Motor neuron (in vitro differentiated cells): ENCODE measurements at regions not wholly inside any gene's neighbourhood (a gene's known extent, or its start where the extent isn't known, plus 50 kb on each side); places are given as distances from the start of the nearest gene placed in this dataset.

ENCODE experiments used
- ATAC-seq, 8 experiments: fragments of 200-7000 bp; cut with Tn5 transposase; replicated peaks in 6 of 8; 2 replicates each; pipeline ENCODE4 v1.8.0; 2021; ENCODE audit warnings: mild to moderate bottlenecking in 8 of 8, moderate library complexity in 8 of 8
- H3K27ac ChIP-seq, 2 donors: fragments of 250-450 bp; sonication (Bioruptor Pico); 2 replicates each; pipeline ENCODE4 v1.9.0; 2021; ENCODE audit warnings: antibody characterized with exemption in 2 of 2, mild to moderate bottlenecking in 2 of 2, moderate library complexity in 1 of 2
- H3K4me1 ChIP-seq, 2 donors: fragments of 250-450 bp; sonication (Bioruptor Pico); replicated peaks in 1 of 2; 2 replicates each; pipeline ENCODE4 v1.6.1; 2021; ENCODE audit warnings: antibody characterized with exemption in 2 of 2, mild to moderate bottlenecking in 2 of 2, moderate library complexity in 1 of 2
- H3K4me3 ChIP-seq, 5 donors: fragments of 250-450 bp; sonication (Bioruptor Pico); 2 replicates each; pipeline ENCODE4 v1.9.0; 2021; ENCODE audit warnings: antibody characterized with exemption in 5 of 5, mild to moderate bottlenecking in 5 of 5, moderate library complexity in 4 of 5
- WGBS, 10 experiments: fragments of 450-650 bp; shearing (Covaris generic); methylation state at CpG; one replicate each; pipeline ENCODE4 v1.0.0; 2022; 5-methylcytosine and 5-hydroxymethylcytosine counted together
- in situ Hi-C, 9 experiments: fragments of 400-800 bp; cut with MboI; loops; one replicate each; pipeline ENCODE4 v1.15.0; 2021; ENCODE audit warnings: low sequenced_read_pairs in 9 of 9, low pct_unique_long_range_greater_than_20kb in 2 of 9; ENCODE audit not compliant: unreplicated experiment in 9 of 9

DNA sequence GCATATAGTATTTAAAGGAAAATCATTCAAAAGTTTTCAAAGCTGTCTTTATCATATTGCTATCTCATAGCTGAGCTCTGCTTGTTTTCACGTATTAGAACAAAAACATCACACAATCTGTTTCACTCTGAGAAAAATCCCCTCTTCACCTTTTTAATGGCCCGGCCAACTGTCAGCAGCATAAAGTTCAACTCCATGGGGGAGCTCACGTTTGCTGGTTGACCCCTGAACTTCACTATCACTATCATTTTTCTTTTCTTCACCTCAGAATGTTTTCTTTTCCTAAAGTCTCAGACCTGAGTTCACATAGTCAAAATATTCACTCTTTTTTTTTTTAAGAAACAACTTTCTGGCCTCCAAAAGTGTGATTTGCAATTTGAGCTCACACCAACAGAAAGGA lies 374.4 kb upstream of the MARCKS start:
- in situ Hi-C loops, result loop anchor here in 1 of 9 experiments (25.0 kb wide), 1 partner anchor 380 kb away; the partner anchor contains the start of gene MARCKS
- Histone ChIP-seq H3K27ac (no peak overlapping the region), H3K4me3 (no peak overlapping the region), H3K4me1 (no peaks in the 10 kb centered on the region)
- ATAC-seq, result no peak
- 43 to 96% (median 83%) methylated on average over 1 to 3 of the region's 3 CpGs for WGBS, 10 experiments

DNA sequence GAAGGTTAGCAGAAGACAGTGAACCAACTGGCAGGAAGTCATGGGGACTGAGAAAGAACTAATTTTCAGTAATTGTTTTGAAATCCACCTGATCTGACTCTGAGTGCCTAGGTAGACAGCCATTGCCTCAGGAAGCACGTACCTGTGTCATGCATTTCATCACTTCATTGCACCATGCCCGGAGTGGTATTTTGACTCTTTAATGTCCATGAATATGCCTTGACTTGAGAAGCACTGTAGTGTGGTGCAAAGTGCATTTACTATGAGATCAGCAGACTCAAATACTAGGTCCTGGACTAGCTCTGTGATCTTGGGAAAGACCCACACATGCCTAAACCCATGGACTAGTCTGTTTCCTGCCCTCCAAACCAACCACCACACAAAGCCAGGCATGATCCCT lies 370.9 kb upstream of the MARCKS start:
- no peaks in the 10 kb centered on the region for H3K4me1 ChIP-seq
- no peak overlapping the region for H3K4me3 ChIP-seq
- H3K27ac ChIP-seq, result no peak overlapping the region
- in situ Hi-C loops, result loop anchor here in 1 of 9 experiments (25.0 kb wide), 1 partner anchor 376 kb away; the partner anchor contains the start of gene MARCKS
- no peak for ATAC-seq
- 50 to 87% (median 60%) methylated on average over 1 to 2 of the region's 2 CpGs; no CpG with 5 or more reads in 5 of the 10 experiments for WGBS, 10 experiments

DNA sequence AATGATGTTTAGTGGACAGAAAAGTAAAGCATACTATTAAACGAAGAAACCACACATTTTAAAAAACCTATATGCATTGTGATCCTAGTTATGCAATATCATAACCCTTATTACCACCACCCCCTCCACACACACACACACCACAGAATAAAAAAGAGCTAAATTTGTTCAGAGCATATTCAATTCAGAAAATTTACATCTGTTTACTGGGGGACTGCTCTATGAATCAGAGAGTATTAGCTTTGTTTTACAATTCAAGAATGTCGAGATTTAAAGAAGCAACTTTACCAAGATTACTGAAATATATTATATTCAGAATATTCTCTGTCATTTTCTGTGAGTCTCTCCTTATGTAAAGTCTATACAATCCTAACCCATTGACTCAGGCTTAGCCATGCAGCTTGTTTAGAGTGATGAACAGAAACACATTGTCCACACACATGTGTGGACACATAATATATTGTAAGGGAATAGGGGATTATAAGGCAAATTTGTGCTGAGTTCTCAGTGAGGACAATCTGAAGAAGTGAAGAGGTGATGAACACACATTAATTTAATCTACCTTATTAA lies 369.6 kb upstream of the MARCKS start:
- H3K4me1 ChIP-seq, result no peaks in the 10 kb centered on the region
- WGBS, 10 experiments, result 0 to 100% (median 34%) methylated on average over 1 to 2 of the region's 2 CpGs; no CpG with 5 or more reads in 2 of the 10 experiments
- ATAC-seq, result peak in 4 of 8 experiments; percentile 51 to 96 (median 94)
- in situ Hi-C loops, result loop anchor here in 1 of 9 experiments (25.0 kb wide), 1 partner anchor 375 kb away; the partner anchor contains the start of gene MARCKS
- no peak overlapping the region for H3K27ac ChIP-seq
- H3K4me3 ChIP-seq, result no peak overlapping the region

DNA sequence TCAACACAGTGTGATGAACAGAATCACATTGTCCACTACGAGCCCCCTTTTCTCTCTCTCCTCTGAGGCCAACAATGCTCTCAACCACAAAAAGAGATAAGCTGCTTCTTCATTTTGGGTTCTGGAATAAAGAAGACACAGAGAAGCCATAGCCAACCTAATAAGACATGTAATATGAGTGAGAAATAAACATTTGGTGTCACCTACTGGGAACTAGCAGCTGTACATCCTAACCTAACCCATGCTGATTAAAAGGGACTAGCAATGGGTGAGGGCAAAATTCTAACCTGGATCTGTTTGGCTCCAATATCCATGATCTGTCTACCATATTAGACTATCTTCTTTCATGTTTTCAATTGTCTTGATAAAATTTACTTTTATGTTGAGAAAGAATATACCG lies 369.1 kb upstream of the MARCKS start:
- ATAC-seq, result peak in 2 of 8 experiments; percentile 12 to 38
- in situ Hi-C loops, result loop anchor here in 1 of 9 experiments (25.0 kb wide), 1 partner anchor 374 kb away; the partner anchor contains the start of gene MARCKS
- Histone ChIP-seq H3K27ac (no peak overlapping the region), H3K4me1 (no peaks in the 10 kb centered on the region), H3K4me3 (no peak overlapping the region)
- 80 to 100% (median 92%) methylated on average over 1 to 2 of the region's 2 CpGs; no CpG with 5 or more reads in 2 of the 10 experiments for WGBS, 10 experiments

DNA sequence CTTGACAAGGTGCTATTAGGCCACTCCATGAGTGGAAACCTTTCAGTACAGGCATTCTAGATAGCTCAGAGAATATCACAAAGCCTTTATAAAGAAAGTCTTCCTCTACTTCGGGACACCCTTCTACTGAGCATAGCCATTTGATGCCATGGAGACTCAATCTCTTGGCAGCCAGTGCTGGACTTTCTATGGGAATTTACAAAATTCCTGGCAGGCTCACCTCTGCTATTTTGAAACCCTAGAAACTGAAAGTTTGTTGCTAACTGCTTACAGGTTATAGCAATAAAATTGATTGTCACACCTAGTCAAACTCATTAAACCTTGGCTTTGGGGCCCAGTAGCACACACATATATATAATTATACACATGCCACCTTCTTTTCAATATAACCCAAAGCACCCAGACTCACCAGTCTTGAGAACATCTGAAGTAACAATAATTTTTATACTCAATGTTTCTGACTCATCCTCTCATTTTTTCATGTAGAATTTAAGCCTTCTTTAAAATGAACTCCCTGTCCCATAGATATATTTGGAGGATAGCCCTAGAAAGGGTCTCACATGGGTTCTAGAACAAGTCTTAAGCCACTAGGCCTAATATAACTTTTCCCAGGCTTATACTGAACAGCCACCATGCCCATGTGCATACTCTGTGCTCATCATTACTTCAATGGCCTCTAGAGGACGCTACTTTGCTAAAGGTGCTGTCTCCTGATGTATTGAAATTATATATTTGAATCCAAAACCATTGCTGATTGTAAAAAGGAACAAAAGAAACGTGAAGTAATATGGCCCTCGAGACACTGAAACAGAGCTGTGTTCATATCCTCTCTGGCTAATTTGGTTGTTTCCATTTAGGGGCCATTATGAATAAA lies 368.1 kb upstream of the MARCKS start:
- ATAC-seq, result peak in 1 of 8 experiments; percentile 26
- WGBS, 10 experiments, result 43 to 89% (median 70%) methylated on average over 2 to 4 of the region's 4 CpGs
- Histone ChIP-seq H3K4me3 (no peak overlapping the region), H3K4me1 (no peaks in the 10 kb centered on the region), H3K27ac (no peak overlapping the region)
- in situ Hi-C loops, result loop anchor here in 1 of 9 experiments (25.0 kb wide), 1 partner anchor 373 kb away; the partner anchor contains the start of gene MARCKS

DNA sequence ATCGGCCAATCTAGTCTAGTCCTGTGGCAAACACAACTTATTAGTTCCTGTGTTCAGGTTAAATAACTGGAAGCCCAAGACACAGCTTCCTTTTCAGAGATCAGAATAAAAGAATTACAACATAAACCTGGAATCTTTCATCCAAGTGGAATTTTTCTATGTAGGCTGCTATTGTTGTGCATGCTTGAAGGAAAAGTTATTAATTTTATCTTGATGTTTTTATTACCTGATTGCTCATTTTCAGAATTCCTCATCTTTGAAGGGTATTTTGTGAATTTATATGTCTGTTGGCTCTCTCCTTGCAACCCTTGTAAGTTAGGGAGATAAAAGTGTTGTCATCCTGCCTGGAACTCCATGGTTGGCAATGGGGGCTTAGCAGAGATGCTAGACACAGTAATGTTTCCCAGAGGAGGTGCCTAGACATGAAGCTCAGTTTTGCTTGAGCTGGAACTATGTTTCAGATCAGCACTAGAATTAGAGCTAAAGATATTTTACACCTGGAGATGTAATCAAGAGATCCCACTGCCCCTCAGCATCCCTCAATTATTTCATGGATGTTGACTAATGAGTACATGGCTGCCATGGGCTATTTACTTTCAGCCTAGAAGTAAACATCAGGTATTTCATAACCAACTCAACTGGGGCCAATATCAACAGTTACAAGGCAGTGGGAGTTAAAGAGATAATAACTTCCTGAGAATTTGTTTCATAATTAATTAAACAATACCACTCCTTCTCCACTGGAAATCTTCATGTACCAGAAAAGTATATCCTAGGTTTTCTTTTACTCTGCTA lies 367.0 kb upstream of the MARCKS start:
- 80 to 100% (median 100%) methylated on average over 1 of the region's 1 CpG; no CpG with 5 or more reads in 1 of the 10 experiments for WGBS, 10 experiments
- no peaks in the 10 kb centered on the region for H3K4me1 ChIP-seq
- no peak overlapping the region for H3K4me3 ChIP-seq
- H3K27ac ChIP-seq, result no peak overlapping the region
- in situ Hi-C loops, result loop anchor here in 1 of 9 experiments (25.0 kb wide), 1 partner anchor 372 kb away; the partner anchor contains the start of gene MARCKS
- ATAC-seq, result no peak

DNA sequence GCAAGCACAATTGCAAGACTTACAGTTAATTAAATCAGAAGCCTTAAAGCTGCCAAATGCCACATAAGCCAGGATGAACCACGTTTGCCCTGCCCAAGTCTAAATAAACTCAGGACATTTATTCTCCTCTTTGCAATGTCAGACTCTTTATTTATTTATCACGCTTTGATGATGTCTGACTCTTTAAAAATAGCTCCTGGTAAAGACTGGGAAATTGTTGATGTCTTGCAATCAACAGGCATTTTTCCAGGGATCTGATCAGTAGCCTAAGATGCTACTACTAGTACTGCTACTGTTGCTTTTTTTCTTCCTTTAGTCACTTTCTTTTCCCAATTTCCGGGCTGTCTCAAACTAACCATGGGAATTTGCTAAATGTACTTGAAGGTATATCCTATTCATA lies 365.8 kb upstream of the MARCKS start:
- Histone ChIP-seq H3K4me3 (no peak overlapping the region), H3K4me1 (no peaks in the 10 kb centered on the region), H3K27ac (no peak overlapping the region)
- in situ Hi-C loops, result loop anchor here in 1 of 9 experiments (25.0 kb wide), 1 partner anchor 371 kb away; the partner anchor contains the start of gene MARCKS
- 67 to 100% (median 85%) methylated on average over 1 to 3 of the region's 3 CpGs; no CpG with 5 or more reads in 1 of the 10 experiments for WGBS, 10 experiments
- ATAC-seq, result no peak

DNA sequence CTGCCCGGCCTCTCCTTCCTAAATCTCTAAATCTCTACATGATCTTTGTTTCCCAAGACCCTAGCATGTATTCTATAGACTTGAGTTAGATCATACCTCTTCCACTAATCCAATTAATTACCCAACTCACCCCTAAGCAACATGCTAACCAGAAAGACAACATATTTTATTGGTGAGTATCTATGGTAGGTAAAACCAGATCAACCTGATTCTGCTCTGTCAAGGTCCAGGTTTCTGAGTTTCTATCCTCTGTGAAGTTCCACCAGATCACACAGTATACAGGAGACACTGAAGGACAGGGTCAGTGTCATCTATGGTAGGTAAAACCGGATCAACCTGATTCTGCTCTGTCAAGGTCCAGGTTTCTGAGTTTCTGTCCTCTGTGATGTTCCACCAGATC lies 363.2 kb upstream of the MARCKS start:
- in situ Hi-C loops, result loop anchor here in 1 of 9 experiments (25.0 kb wide), 1 partner anchor 368 kb away; the partner anchor contains the start of gene MARCKS
- Histone ChIP-seq H3K4me3 (no peak overlapping the region), H3K4me1 (no peaks in the 10 kb centered on the region), H3K27ac (no peak overlapping the region)
- ATAC-seq, result no peak
- whole genome bisulfite sequencing, 10 experiments, result 75 to 100% (median 86%) methylated on average over 1 of the region's 2 CpGs; no CpG with 5 or more reads in 5 of the 10 experiments

DNA sequence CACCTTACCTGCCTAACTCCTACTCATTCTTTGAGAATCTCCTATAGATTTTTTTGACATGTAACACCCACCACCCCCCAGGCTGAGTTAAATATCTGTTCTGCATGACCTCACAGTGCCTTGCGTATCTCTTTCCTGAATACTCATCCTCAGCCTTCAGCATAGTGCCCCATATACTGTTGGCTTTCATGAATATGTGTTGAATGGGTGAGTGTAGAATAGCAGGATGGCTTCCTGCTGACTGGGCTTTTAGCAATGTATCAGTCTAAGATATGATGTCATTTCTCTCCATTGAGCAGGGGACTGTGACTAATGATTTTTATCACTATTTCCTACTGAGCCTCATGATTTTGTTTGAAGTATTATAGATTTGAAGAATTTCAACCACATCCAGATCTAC lies 361.6 kb upstream of the MARCKS start:
- H3K4me3 ChIP-seq, result no peak overlapping the region
- no peak overlapping the region for H3K27ac ChIP-seq
- WGBS, 10 experiments, result 50 to 100% (median 100%) methylated on average over 1 of the region's 1 CpG; no CpG with 5 or more reads in 4 of the 10 experiments
- peak in 7 of 8 experiments; percentile 61 to 98 (median 81) for ATAC-seq
- H3K4me1 ChIP-seq, result no peaks in the 10 kb centered on the region
- in situ Hi-C loops, result loop anchor here in 1 of 9 experiments (25.0 kb wide), 1 partner anchor 367 kb away; the partner anchor contains the start of gene MARCKS

DNA sequence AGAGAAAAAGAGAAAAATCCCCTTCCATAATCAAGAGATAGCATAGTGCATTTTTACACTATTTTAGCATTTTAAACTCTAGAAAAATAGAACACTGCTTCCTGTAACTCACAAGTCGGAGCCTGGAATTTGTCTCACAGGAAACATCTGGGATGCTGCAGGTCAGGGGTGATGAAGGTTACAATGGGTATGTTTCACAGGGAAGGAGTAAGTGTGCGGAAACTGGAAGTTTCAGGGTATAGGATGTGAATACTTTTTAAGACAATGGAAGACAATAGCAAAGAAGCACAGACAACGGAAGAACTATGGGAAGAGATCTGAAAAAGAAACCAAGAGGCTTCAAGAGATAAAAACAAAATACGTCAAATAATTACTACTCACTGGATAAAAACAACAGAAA lies 361.0 kb upstream of the MARCKS start:
- Histone ChIP-seq H3K4me3 (no peak overlapping the region), H3K27ac (no peak overlapping the region), H3K4me1 (no peaks in the 10 kb centered on the region)
- in situ Hi-C loops, result loop anchor here in 1 of 9 experiments (25.0 kb wide), 1 partner anchor 366 kb away; the partner anchor contains the start of gene MARCKS
- WGBS, 10 experiments, result 66 to 96% (median 82%) methylated on average over 2 to 4 of the region's 4 CpGs
- no peak for ATAC-seq

DNA sequence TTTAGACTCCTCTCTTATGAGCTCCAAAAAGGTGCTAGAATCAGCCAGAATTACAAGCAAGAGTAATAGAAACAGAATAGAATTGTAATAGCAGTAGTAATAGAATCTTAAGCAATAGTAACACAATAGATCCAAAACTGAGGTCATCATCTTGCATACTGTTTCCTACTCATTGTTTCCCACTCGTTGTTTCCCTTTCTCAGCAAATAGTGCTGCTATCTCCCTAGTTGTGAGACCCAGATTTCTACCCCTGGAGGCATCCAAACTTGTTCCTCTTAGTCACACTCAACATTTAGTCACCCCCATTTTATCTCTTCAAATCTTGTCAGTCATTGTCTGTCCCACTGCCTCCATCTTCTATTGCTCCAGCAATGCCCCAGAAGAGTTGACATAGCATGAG lies 356.9 kb upstream of the MARCKS start:
- no peak for ATAC-seq
- Histone ChIP-seq H3K4me3 (no peak overlapping the region), H3K4me1 (no peaks in the 10 kb centered on the region), H3K27ac (no peak overlapping the region)
- WGBS, 10 experiments, result 9 to 100% (median 67%) methylated on average over 1 of the region's 1 CpG; no CpG with 5 or more reads in 4 of the 10 experiments
- in situ Hi-C loops, result no loop called here

DNA sequence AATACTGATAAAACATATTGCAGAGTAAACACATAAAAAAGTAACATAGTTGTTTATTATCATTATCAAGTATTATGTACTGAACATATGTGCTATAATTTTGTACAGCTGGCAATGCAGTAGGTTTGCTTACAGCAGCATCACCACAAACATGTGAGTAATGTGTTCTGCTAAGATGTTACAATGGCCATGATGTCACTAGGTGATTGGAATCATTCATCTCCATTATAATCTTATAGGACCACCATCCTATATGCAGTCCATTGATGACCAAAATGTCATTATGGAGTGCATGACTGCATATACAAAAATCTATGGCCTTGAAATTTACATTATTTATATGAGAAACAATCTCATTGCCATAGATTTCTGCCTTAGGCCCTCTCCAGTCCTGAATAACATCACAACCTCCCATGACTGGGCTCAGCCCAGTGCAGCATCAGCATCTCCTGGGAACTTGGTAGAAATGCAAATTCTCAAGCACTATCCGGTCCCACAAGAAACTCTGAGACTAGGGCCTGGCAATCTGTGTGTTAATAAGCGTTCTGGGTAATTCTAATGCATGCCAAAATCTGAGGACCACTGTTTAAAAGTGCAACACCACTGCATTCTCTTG lies 352.0 kb upstream of the MARCKS start:
- ATAC-seq, result peak in 6 of 8 experiments; percentile 53 to 86 (median 82)
- Histone ChIP-seq H3K4me1 (no peaks in the 10 kb centered on the region), H3K27ac (no peak overlapping the region), H3K4me3 (no peak overlapping the region)
- in situ Hi-C loops, result no loop called here
- WGBS, 10 experiments, result 0 to 95% (median 73%) methylated on average over 1 to 2 of the region's 2 CpGs; no CpG with 5 or more reads in 2 of the 10 experiments
